T1000 (cell line): ENCODE measurements at regions not wholly inside any gene's neighbourhood (a gene's known extent, or its start where the extent isn't known, plus 50 kb on each side); places are given as distances from the start of the nearest gene placed in this dataset.
A peak's percentile ranks its signal among the peaks of the same experiment; 100 is the strongest.
"Not testable (repeated sequence)": the region's sequence is repeated elsewhere in the genome, so short reads cannot be mapped to it uniquely, and the experiment has no call there.

Experiments
- DNase-seq: peaks from one replicate; lab custom pipeline; 2025; ENCODE audit warnings: mixed read lengths; lab: John Stamatoyannopoulos, UW

- not testable (repeated sequence) for DNase-seq
Measured at GRCh38 chr5:62223312-62223670, 82.7 kb upstream of the KIF2A start.

DNA sequence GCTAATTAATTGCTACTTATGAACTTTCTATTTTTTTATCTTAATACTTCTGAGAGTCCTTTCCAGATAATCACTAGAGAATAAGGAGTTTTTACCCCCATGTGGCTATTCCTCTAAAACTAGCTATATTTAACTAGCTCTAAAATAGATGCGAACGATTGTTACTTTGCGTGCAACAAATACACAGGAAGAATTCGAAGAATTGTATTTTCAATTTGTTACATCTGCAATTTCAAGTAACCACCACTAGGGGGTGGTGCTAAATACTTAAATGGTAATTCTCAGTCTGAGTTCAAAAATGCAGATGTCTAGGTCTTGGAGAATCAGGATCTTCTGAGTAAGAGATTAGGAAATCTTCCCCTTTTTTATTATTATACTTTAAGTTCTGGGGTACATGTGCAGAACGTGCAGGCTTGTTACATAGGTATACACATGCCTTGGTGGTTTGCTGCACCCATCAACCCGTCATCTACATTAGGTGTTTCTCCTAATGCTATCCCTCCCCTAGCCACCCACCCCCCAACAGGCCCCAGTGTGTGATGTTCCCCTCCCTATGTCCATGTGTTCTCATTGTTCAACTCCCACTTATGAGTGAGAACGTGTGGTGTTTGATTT, 80.9 kb upstream of the KIF2A start:
- not testable (repeated sequence) for DNase-seq

- DNase-seq = not testable (repeated sequence)
Measured at GRCh38 chr5:62230876-62231388, 75.1 kb upstream of the KIF2A start.

- DNase-seq = no peak
Measured at GRCh38 chr5:62231576-62231975, 74.4 kb upstream of the KIF2A start.

GRCh38 chr5:62232218-62232617, 73.8 kb upstream of the KIF2A start:
- not testable (repeated sequence) for DNase-seq

- DNase-seq = peak; percentile 18
Measured at GRCh38 chr5:62233083-62234046, 72.6 kb upstream of the KIF2A start.

DNA sequence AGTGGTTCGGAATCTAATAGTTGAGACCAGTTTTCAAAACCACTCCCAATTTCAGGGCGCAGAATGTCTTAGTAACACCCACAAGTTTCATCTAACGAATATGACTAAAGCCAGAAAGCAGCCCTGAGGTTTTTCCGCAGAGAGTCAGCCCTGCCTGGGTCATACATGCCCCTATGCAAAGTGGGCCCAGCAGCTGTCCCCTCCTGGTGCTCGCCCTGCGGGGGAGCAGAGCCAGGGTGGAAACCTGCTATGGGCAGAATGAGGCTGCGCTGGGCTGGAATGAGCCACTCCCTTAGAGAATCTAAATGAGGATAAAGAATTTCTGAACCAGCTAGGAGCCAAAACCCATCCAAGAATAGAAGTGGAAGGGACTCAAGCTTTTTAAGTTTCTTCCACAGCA, 69.4 kb upstream of the KIF2A start:
- DNase-seq = not testable (repeated sequence)

DNA sequence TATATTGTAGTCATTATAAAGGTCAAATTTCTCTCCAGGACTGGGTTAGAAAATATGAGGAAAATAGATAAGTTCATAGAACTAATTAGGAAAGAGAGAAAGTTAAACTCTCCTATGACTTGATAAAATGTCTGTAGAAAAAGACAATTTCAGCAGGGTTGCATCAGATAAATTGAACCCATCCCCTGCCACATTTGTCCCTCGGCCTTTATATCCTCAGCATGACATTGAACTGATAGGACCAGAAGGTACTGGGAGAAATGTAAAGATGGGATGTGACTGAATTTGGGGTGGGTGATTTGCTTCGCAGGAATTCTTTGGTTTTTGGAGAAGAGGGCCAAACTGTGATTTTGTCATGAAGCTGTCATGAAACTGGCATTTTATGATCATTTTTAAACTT, 68.1 kb upstream of the KIF2A start:
- DNase-seq = not testable (repeated sequence)

DNA sequence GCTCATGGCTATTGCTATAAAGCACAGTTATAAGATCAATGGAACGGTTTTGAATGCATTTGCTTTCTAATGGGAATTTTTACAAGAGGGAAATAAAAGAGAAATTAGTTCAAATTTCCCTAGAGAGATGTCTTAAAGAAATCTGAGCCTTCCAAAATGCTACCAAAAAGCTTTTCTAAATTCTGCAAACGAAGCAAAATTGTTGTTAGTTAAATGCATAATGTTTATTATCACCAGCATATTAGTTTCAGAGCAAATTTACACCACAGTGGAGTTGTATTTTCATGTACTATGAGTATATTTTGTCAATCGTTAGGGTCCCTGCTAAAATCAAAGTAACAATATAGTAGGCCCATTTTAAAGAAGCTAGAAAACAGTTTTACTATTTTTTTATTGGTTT, 67.4 kb upstream of the KIF2A start:
- not testable (repeated sequence) for DNase-seq

GRCh38 chr5:62240494-62240893, 65.5 kb upstream of the KIF2A start:
- DNase-seq = not testable (repeated sequence)

- not testable (repeated sequence) for DNase-seq
Measured at GRCh38 chr5:62242000-62242399, 64.0 kb upstream of the KIF2A start.

DNA sequence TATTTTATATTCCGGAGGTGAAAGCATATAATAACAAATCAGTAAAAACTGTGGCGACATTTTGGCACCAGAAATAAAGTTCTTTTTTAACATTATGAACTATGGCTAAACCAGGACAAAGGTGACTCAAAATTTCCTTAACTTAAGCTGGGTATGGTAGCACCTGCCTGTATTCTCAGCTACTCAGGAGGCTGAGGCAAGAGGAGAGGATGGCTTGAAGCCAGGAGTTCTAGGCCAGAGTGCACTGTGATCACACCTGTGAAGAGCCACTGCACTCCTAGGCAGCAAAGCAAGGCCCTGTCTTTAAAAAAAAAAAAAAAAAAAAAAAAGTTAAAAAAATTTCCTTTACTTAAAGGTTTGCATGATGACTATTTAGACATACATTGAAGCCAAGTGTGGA, 63.0 kb upstream of the KIF2A start:
- DNase-seq = not testable (repeated sequence)

DNA sequence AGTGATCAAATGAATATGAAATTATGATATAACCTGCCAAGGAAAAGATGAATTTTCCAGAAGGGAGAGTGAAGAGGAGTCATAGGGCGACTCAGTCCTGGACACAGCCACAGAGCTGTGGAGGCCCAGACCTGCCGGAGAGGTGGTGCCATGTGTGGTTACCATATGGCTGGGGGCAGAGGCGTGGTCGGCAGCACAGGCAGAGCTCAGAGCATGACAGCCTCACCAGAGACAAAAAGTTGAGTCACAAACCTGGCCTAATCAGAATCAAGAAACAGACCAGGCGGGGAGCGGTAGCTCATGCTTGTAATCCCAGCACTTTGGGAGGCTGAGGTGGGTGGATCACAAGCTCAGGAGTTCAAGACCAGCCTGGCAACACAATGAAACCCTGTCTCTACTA, 57.8 kb upstream of the KIF2A start:
- not testable (repeated sequence) for DNase-seq

DNA sequence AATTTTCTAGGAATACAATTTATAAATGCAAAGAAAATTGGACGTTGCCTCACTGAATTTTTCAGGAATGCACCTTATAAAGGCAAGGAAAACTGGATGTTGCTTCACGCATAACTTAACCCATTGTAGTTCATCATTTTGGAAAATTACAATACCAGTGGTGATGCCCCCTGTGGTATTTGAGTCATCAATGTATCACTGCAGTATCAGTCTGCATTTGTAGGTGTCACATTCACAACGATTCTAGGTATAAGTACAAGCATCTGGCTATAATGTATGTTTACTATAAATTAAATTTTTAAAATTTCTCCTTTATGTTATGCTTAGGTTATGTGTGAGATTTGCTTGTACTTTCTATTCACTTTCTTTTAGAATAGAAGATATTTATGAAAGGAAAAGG, 55.9 kb upstream of the KIF2A start:
- DNase-seq = not testable (repeated sequence)

DNA sequence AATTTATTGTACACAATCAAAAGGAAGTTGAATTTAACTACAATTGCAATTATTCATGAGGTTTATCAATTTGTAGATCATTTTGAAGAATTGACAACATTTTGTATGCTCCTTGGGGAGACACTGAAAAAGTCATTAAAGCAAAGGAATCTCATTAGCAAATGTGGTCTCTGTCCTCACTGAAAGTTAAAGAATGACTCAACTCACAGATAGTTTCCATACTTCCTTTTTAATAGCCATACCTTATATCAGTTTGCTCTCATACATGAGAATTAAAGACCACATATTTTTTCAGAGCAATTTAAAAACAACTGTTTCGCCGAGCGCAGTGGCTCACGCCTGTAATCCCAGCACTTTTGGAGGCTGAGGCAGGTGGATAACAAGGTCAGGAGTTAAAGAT, 55.1 kb upstream of the KIF2A start:
- not testable (repeated sequence) for DNase-seq

- not testable (repeated sequence) for DNase-seq
Measured at GRCh38 chr5:62252519-62252918, 53.5 kb upstream of the KIF2A start.

GRCh38 chr5:62255551-62255950, 50.5 kb upstream of the KIF2A start:
- DNase-seq = not testable (repeated sequence)

DNA sequence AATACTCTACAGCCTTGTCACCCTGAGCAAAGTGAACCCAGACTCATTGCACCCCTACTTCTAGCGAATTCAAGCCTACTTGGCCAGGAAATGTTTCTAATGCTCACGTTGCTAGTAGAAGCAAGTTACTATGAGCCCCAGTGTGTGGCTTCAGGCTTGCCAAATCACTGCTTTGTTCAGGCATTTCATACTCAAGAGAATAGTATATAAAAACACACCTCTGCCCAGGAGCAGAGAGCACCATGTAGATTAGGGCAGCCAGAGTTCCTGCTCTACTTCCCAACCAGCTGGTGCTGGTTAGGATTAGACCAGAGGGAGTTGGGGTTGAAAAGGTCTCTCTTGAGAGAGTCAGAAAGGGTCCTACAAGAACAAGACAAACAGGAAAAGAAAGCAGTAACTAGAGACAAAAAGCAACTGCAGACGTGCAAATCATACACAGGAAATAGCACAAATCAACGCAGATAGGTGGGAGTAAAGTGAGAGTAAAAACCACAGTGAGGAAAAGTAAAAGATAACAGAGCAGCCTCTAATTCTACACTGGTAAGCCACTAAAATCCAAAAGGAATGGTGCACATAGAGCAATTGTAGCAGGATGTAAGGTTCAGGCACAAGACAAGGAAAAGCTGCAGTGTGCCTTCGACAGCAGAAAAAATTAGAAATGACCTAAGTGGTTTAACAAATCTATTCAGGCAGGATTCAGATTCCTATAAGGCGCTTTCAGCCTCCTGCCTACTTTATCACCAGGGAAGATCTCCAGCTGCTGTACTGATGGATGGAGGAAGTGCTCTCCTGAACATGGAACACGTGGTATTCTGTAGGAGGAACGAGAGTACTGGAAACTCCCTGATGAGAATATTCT, 49.6 kb upstream of the KIF2A start:
- no peak for DNase-seq
